ENCODE measurements at regions not wholly inside any gene's neighbourhood (a gene's known extent, or its start where the extent isn't known, plus 50 kb on each side); places are given as distances from the start of the nearest gene placed in this dataset.

GRCh38 chr5:114311281-114311680, 50.6 kb upstream of the KCNN2 start (continued):
- TF ChIP-seq KDM2B (CRISPR knock-in tag; IDR thresholded peaks at IDR 0.05) (no peak), MNT (conservative IDR thresholded peaks at IDR 0.05) (no peak), FOSL1 (tag; conservative IDR thresholded peaks at IDR 0.05) (no peak)
- TF ChIP-seq, protein P1, sequence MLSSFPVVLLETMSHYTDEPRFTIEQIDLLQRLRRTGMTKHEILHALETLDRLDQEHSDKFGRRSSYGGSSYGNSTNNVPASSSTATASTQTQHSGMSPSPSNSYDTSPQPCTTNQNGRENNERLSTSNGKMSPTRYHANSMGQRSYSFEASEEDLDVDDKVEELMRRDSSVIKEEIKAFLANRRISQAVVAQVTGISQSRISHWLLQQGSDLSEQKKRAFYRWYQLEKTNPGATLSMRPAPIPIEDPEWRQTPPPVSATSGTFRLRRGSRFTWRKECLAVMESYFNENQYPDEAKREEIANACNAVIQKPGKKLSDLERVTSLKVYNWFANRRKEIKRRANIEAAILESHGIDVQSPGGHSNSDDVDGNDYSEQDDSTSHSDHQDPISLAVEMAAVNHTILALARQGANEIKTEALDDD (IDR thresholded peaks at IDR 0.05) = no peak

DNA sequence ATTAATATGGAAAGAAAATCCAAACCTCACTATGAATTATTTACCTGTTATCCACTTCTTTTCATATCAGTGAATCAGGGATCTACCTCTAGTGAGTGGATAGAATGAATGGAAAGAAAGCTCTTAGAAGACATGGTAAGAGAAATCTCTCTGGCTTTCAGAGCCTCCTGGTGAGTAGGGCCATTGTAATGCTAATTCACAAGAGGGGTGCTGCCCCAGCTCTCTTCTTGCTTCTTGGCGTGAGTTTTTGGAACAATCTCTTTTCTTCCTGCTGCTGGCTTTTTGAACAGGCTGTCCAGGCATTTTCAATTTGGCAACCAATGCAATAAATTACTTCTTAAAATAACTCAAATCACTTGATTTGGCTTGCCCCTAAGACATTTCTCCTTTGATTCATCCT, 49.9 kb upstream of the KCNN2 start:
- in situ Hi-C loops (cut with MboI) (no loop called here), intact Hi-C loops (cut with micrococcal nuclease) (no loop called here)
- Histone ChIP-seq H2AFZ (ENCODE audit: low read depth, low read length) (no peak overlapping the region), H3K4me2 (ENCODE audit: insufficient read depth, low read length) (no peak overlapping the region), H3K36me3 (ENCODE audit: control insufficient read depth, insufficient read depth, low read length) (no peaks in the 10 kb centered on the region), H3K4me3 (no peak overlapping the region), H3K9me3 (replicated peaks; ENCODE audit: control insufficient read depth, insufficient read depth, low read depth, low read length) (no peaks in the 10 kb centered on the region), H3K4me1 (replicated peaks in 1 of 2; ENCODE audit: control insufficient read depth in 2 of 2, insufficient read depth in 2 of 2, low read length in 2 of 2) (no peaks in the 10 kb centered on the region), H3K27ac (ENCODE audit: extremely low read depth, low read depth, low read length) (no peak overlapping the region), H3K27me3 (ENCODE audit: control insufficient read depth in 2 of 2, insufficient read depth in 2 of 2, low read length in 2 of 2) (no peaks in the 10 kb centered on the region), H3K9me1 (ENCODE audit: control insufficient read depth, insufficient read depth, low read length) (no peaks in the 10 kb centered on the region), H3K79me2 (ENCODE audit: control insufficient read depth, insufficient read depth, low read length) (no peaks in the 10 kb centered on the region), H4K20me1 (replicated peaks; ENCODE audit: control insufficient read depth, insufficient read depth, low read length) (no peaks in the 10 kb centered on the region), H3K9ac (ENCODE audit: insufficient read depth in 1 of 2, low read depth in 2 of 2, low read length in 2 of 2) (no peak overlapping the region)
- POLR2A ChIA-PET = no interaction called here
- CTCF ChIA-PET (ENCODE audit: low intra/inter-chr PET ratio) = no interaction called here
- no peak for TF ChIP-seq TAF7 (tag; IDR thresholded peaks at IDR 0.05)
- TF ChIP-seq IFI16 (CRISPR knock-in tag; IDR thresholded peaks at IDR 0.05) = no peak
- no peak for TF ChIP-seq HES1 (IDR thresholded peaks at IDR 0.05; ENCODE audit: low read depth)
- no peak for TF ChIP-seq HNRNPL (IDR thresholded peaks at IDR 0.05; ENCODE audit: low read depth, low read length)
- no peak for TF ChIP-seq VEZF1 (CRISPR knock-in tag; IDR thresholded peaks at IDR 0.05)
- TF ChIP-seq KLF16 (IDR thresholded peaks at IDR 0.05) = no peak
- no peak for TF ChIP-seq EP400 (IDR thresholded peaks at IDR 0.05)
- TF ChIP-seq MED1 (CRISPR knock-in tag; IDR thresholded peaks at IDR 0.05; ENCODE audit: borderline replicate concordance) = no peak
- BruUV-seq (replicated peaks) = no TSS peak
- 0% methylated on average over 1 of the region's 1 CpG for WGBS (ENCODE audit: insufficient coverage, low coverage, missing lambda C conversion rate)
- ATAC-seq (no peak), FAIRE-seq (no peak), DNase-seq (ENCODE audit: extremely low read depth in 1 of 4, low spot score in 3 of 4) (no peak)
